H54 (cell line): ENCODE measurements at regions not wholly inside any gene's neighbourhood (a gene's known extent, or its start where the extent isn't known, plus 50 kb on each side); places are given as distances from the start of the nearest gene placed in this dataset.
"Not testable (repeated sequence)": the region's sequence is repeated elsewhere in the genome, so short reads cannot be mapped to it uniquely, and the experiment has no call there.

ENCODE experiments used
- DNase-seq: peaks from one replicate; pipeline ENCODE4 v3.0.0; 2011; ENCODE audit warnings: low spot score, mixed read lengths; ENCODE audit not compliant: insufficient read length
- FAIRE-seq: peaks from 3 replicates; lab custom pipeline; 2011; peaks lifted over from hg19 to GRCh38; lab: Jason Lieb, UNC

- peak; percentile 77 for FAIRE-seq
- not testable (repeated sequence) for DNase-seq
Measured at GRCh38 chr3:195978585-195978984, 70.2 kb upstream of the TNK2 start.

- DNase-seq, FAIRE-seq: not testable (repeated sequence)
Measured at GRCh38 chr3:195976876-195977275, 68.5 kb upstream of the TNK2 start.

GRCh38 chr3:195974281-195974680, 65.9 kb upstream of the TNK2 start:
- DNase-seq, FAIRE-seq: not testable (repeated sequence)

GRCh38 chr3:195970873-195971272, 62.5 kb upstream of the TNK2 start:
- DNase-seq, FAIRE-seq: not testable (repeated sequence)

GRCh38 chr3:195969838-195970776, 61.8 kb upstream of the TNK2 start:
- not testable (repeated sequence) for DNase-seq, FAIRE-seq

- DNase-seq, FAIRE-seq: not testable (repeated sequence)
Measured at GRCh38 chr3:195969341-195969740, 61.0 kb upstream of the TNK2 start.

GRCh38 chr3:195968104-195968503, 59.8 kb upstream of the TNK2 start:
- not testable (repeated sequence) for FAIRE-seq, DNase-seq

GRCh38 chr3:195967387-195967720, 59.0 kb upstream of the TNK2 start:
- FAIRE-seq, DNase-seq: not testable (repeated sequence)

- not testable (repeated sequence) for DNase-seq, FAIRE-seq
Measured at GRCh38 chr3:195966563-195967386, 58.4 kb upstream of the TNK2 start.

- DNase-seq, FAIRE-seq: not testable (repeated sequence)
Measured at GRCh38 chr3:195965217-195965616, 56.9 kb upstream of the TNK2 start.

- DNase-seq, FAIRE-seq: not testable (repeated sequence)
Measured at GRCh38 chr3:195964318-195965107, 56.2 kb upstream of the TNK2 start.

GRCh38 chr3:195962222-195962621, 53.9 kb upstream of the TNK2 start:
- FAIRE-seq, DNase-seq: not testable (repeated sequence)

GRCh38 chr3:195960971-195961775, 52.8 kb upstream of the TNK2 start:
- not testable (repeated sequence) for FAIRE-seq, DNase-seq

- not testable (repeated sequence) for FAIRE-seq, DNase-seq
Measured at GRCh38 chr3:195960164-195960563, 51.8 kb upstream of the TNK2 start.

GRCh38 chr3:195959367-195960157, 51.2 kb upstream of the TNK2 start:
- peak; percentile 33 for FAIRE-seq
- not testable (repeated sequence) for DNase-seq

GRCh38 chr3:195958736-195959135, 50.4 kb upstream of the TNK2 start:
- FAIRE-seq, DNase-seq: not testable (repeated sequence)
